GM19452 (cell line): ENCODE measurements at regions not wholly inside any gene's neighbourhood (a gene's known extent, or its start where the extent isn't known, plus 50 kb on each side); places are given as distances from the start of the nearest gene placed in this dataset.
"Not testable (repeated sequence)": the region's sequence is repeated elsewhere in the genome, so short reads cannot be mapped to it uniquely, and the experiment has no call there.

Source experiments
- ATAC-seq: cut with Tn5 transposase; IDR thresholded peaks from one replicate; pipeline ENCODE4 v1.9.1; 2021; ENCODE audit not compliant: unreplicated experiment

- no peak for ATAC-seq
Observed at GRCh38 chr3:150329408-150329807, 78.7 kb upstream of the TSC22D2 start.

DNA sequence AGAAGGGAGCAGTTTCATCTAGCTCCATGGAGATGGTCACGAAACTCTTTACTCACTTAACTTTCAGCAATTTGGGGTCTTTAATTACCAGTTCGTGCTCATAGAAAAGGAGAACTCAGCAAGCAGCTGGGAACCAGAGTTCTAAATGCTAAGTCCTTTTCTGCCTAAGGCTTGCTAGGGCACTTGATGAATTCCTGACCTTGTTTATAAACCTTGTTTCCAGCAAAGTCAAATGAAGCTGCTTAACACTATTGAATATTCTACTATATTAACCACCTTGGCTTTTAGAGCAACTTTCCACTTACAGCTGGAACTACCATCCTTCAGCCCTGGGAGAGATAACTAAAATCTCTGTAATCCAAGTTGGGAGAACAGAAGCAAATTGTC lies 79.5 kb upstream of the TSC22D2 start:
- ATAC-seq: no peak

- no peak for ATAC-seq
Observed at GRCh38 chr3:150327678-150328653, 80.1 kb upstream of the TSC22D2 start.

GRCh38 chr3:150324788-150325187 lies 83.3 kb upstream of the TSC22D2 start:
- ATAC-seq: no peak

- ATAC-seq: no peak
Observed at GRCh38 chr3:150324245-150324644, 83.9 kb upstream of the TSC22D2 start.

DNA sequence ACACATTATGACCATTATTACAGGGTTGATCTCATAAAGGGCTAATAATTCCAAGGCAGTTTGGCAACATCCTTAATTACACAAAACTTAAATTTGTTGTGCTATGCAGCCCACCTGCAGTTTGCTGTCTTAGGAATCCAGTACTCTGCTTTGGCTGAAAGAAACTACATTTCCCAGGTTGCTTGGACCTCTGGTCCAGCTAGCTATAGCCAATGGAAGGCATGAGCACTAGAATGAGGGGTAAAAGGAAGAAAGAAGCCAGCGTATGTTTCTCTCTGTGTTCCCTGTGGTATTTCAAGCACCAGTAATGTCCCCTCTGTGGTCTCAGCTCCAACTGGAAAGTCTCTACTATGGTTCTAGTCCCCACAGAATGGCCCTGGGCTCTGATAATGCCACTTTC lies 84.3 kb upstream of the TSC22D2 start:
- no peak for ATAC-seq

- not testable (repeated sequence) for ATAC-seq
Observed at GRCh38 chr3:150323091-150323490, 85.0 kb upstream of the TSC22D2 start.

DNA sequence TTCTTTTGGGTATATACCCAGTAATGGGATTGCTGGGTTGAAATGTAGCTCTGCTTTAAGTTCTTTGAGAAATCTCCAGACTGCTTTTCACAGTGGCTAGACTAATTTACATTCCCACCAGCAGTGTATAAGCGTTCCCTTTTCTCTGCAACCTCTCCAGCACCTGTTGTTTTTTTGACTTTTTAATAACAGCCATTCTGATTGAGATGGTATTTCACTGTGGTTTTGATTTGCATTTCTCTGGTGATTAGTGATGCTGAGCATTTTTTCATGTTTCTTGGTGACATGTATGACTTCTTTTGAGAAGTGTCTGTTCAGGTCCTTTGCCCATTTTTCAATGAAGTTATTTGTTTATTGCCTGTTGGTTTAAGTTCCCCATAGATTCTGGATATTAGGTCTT lies 87.1 kb upstream of the TSC22D2 start:
- ATAC-seq: not testable (repeated sequence)

DNA sequence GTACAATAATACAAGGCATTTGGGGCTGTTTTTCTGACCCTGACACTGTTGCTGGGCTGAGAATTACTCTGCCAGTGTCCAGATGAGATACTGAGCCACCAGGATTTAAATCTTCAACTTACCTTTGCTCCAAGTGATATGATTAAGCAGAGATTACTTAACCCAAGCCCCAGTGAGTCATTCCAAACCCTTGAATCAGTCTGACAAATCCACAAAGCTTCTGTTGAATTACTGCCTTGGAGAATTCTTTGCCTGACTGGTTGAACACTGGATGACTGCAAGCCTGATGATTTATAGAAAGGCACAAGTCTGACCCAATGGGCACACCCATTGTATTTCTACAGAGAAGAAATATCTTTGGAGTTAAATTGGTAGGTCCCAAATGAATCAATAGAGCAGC lies 88.2 kb upstream of the TSC22D2 start:
- no peak for ATAC-seq

DNA sequence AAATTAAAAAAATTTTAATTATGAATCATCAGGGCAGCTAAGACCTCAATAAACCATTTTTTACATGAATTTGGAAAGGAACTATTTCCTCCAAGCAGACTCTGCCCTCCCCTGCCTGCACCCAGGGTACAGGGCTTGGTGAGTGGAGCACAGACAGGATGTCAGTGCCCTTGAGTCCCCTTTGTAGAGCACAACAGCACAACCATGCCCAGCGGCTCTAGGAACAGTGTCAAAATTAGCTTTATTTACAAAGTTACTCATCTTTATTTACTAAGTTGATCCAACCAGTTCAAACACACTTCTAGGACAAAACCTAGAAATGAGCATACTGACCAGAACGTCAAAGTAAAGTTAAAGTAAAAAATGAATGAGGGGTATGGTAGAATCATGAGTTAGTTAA lies 90.6 kb upstream of the TSC22D2 start:
- no peak for ATAC-seq

- no peak for ATAC-seq
Observed at GRCh38 chr3:150315721-150316120, 92.4 kb upstream of the TSC22D2 start.

GRCh38 chr3:150314248-150315004 lies 93.7 kb upstream of the TSC22D2 start:
- ATAC-seq: no peak

DNA sequence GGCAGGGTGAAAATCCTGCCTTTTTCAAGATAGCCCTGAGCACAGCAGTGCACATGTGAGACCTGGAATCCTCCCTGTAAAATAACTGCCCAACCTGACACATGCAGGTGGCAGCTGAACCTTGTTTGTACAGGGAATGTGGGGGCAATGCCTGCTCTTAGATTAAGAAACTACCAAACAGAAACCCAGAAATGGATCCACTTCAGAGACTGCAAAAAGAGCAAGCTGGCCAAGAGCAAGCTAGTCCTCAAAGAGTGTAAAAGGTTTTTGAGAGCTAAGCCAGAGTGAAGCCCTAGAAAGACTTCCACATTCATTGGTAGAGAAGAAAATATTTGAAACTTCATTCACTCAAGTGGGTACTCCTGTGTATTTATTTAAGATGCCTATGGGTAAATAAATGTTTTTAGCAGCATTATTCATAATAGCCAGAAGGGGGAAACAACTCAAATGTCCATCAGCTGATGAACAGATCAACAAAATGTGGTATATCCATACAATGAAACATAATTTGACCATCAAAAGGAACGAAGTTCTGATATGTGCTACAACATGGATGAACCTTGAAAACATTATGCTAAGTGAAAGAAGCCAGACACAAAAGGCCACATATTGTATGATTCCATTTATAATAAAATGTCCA lies 96.0 kb upstream of the TSC22D2 start:
- ATAC-seq: no peak

- no peak for ATAC-seq
Observed at GRCh38 chr3:150311156-150311555, 96.9 kb upstream of the TSC22D2 start.

DNA sequence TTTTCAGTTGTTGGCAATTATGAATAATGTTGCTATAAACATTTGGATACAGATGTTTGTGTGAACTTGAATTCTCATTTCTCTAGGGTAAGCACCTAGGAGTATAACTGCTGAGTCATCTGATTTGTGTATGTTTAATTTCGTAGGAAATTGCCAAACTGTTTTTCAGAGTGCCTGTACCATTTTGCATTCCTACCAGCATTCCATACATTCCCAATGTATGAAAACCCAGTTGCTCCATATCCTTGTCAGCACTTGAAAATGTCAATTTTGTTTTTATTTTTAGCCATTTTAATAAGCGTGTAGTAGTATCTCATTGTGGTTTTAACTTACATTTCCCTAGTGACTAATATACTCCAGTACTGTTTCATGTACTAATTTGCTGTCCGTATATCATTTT lies 98.5 kb upstream of the TSC22D2 start:
- ATAC-seq: no peak

GRCh38 chr3:150309257-150309542 lies 98.9 kb upstream of the TSC22D2 start:
- ATAC-seq: no peak

- no peak for ATAC-seq
Observed at GRCh38 chr3:150308481-150309256, 99.4 kb upstream of the TSC22D2 start.

DNA sequence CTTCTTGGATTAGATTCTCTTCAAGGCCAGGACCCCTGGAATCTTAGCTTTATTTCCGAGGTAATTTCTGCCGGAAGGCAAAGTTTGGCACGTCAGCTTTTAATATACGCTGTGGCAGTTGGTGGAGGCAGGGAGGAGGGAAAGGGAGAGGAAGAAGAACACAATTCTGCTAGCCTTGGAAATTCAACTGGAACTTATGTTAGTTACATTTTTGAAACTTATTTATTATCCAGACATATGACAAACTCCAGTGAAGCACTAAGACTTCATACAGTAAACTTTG lies 100.1 kb upstream of the TSC22D2 start:
- no peak for ATAC-seq

GRCh38 chr3:150307311-150308036 lies 100.6 kb upstream of the TSC22D2 start:
- no peak for ATAC-seq

GRCh38 chr3:150306906-150307305 lies 101.2 kb upstream of the TSC22D2 start:
- ATAC-seq: no peak

GRCh38 chr3:150306083-150306482 lies 102.0 kb upstream of the TSC22D2 start:
- ATAC-seq: no peak
